Activated CD4-positive, alpha-beta memory T cell treated with anti-CD3 and anti-CD28 coated beads for 36 hours (primary cell): ENCODE measurements at regions not wholly inside any gene's neighbourhood (a gene's known extent, or its start where the extent isn't known, plus 50 kb on each side); places are given as distances from the start of the nearest gene placed in this dataset.

Experiments used
- CTCF ChIA-PET: fragments of 350-600 bp; sonication (Branson Sonifier 250); formaldehyde crosslinking; loops from one replicate; lab custom pipeline; 2021; ENCODE audit warnings: antibody characterized with exemption, inconsistent platforms; lab: Charles Lee
- POLR2A ChIA-PET: fragments of 350-600 bp; sonication (Branson Sonifier 250); formaldehyde crosslinking; loops from one replicate; lab custom pipeline; 2021; ENCODE audit warnings: antibody characterized with exemption; lab: Charles Lee
- DNase-seq: peaks from one replicate; pipeline ENCODE4 v3.0.0-alpha.2; 2020
- H3K27ac Mint-ChIP-seq: one replicate; pipeline ENCODE4 v1.8.0; 2021; ENCODE audit warnings: mixed read lengths
- H3K27me3 Mint-ChIP-seq: one replicate; pipeline ENCODE4 v1.8.0; 2021; ENCODE audit warnings: mixed read lengths
- H3K36me3 Mint-ChIP-seq: one replicate; pipeline ENCODE4 v1.8.0; 2021; ENCODE audit warnings: mixed read lengths
- H3K4me1 Mint-ChIP-seq: one replicate; pipeline ENCODE4 v1.8.0; 2021; ENCODE audit warnings: low read depth, mixed read lengths
- H3K4me3 Mint-ChIP-seq: one replicate; pipeline ENCODE4 v1.8.0; 2021; ENCODE audit warnings: mild to moderate bottlenecking, mixed read lengths
- H3K9me3 Mint-ChIP-seq: one replicate; pipeline ENCODE4 v1.8.0; 2021; ENCODE audit warnings: mixed read lengths
- intact Hi-C: fragments of 100-400 bp; cut with micrococcal nuclease; formaldehyde crosslinking; loops from one replicate; pipeline ENCODE4 v1.15.1; 2023

GRCh38 chrX:95841863-95842262 is 842.8 kb upstream of the DIAPH2 start:
- Mint-ChIP-seq H3K27ac (no peak overlapping the region), H3K36me3 (no peaks in the 10 kb centered on the region), H3K9me3 (no peaks in the 10 kb centered on the region), H3K4me3 (no peak overlapping the region), H3K4me1 (no peaks in the 10 kb centered on the region), H3K27me3 (no peaks in the 10 kb centered on the region)
- POLR2A ChIA-PET: no interaction called here
- intact Hi-C loops: no loop called here
- DNase-seq: no peak
- CTCF ChIA-PET: interaction anchor here (0.6 kb wide), 1 partner anchor 301 kb away, joined by 3 read pairs; no protein-coding TSS in a partner anchor

GRCh38 chrX:95860127-95860526 is 824.5 kb upstream of the DIAPH2 start:
- CTCF ChIA-PET: no interaction called here
- no peaks in the 10 kb centered on the region for H3K27me3 Mint-ChIP-seq
- no peak for DNase-seq
- POLR2A ChIA-PET: no interaction called here
- no peaks in the 10 kb centered on the region for H3K4me1 Mint-ChIP-seq
- H3K27ac Mint-ChIP-seq: no peak overlapping the region
- H3K36me3 Mint-ChIP-seq: no peaks in the 10 kb centered on the region
- H3K4me3 Mint-ChIP-seq: no peak overlapping the region
- intact Hi-C loops: no loop called here
- H3K9me3 Mint-ChIP-seq: peaks cover 8% of the 10 kb centered on the region

GRCh38 chrX:95875661-95876060 is 809.0 kb upstream of the DIAPH2 start:
- Mint-ChIP-seq H3K9me3 (peaks cover 7% of the 10 kb centered on the region), H3K36me3 (no peaks in the 10 kb centered on the region), H3K4me3 (no peak overlapping the region), H3K27ac (no peak overlapping the region), H3K4me1 (no peaks in the 10 kb centered on the region), H3K27me3 (no peaks in the 10 kb centered on the region)
- ChIA-PET POLR2A (no interaction called here), CTCF (no interaction called here)
- intact Hi-C loops: no loop called here
- no peak for DNase-seq

- Mint-ChIP-seq H3K27ac (no peak overlapping the region), H3K4me1 (no peaks in the 10 kb centered on the region), H3K27me3 (no peaks in the 10 kb centered on the region), H3K9me3 (peaks cover 5% of the 10 kb centered on the region), H3K4me3 (no peak overlapping the region), H3K36me3 (no peaks in the 10 kb centered on the region)
- POLR2A ChIA-PET: no interaction called here
- no peak for DNase-seq
- intact Hi-C loops: no loop called here
- CTCF ChIA-PET: no interaction called here
Observed at GRCh38 chrX:95878874-95879273, 805.8 kb upstream of the DIAPH2 start.

- Mint-ChIP-seq H3K36me3 (no peaks in the 10 kb centered on the region), H3K9me3 (no peaks in the 10 kb centered on the region), H3K27ac (no peak overlapping the region), H3K27me3 (no peaks in the 10 kb centered on the region), H3K4me1 (no peaks in the 10 kb centered on the region), H3K4me3 (no peak overlapping the region)
- intact Hi-C loops: no loop called here
- CTCF ChIA-PET: no interaction called here
- POLR2A ChIA-PET: no interaction called here
- DNase-seq: no peak
Observed at GRCh38 chrX:95884186-95884585, 800.5 kb upstream of the DIAPH2 start.

- POLR2A ChIA-PET: no interaction called here
- CTCF ChIA-PET: no interaction called here
- no peaks in the 10 kb centered on the region for H3K4me1 Mint-ChIP-seq
- H3K27me3 Mint-ChIP-seq: no peaks in the 10 kb centered on the region
- intact Hi-C loops: no loop called here
- no peaks in the 10 kb centered on the region for H3K36me3 Mint-ChIP-seq
- H3K4me3 Mint-ChIP-seq: no peak overlapping the region
- no peaks in the 10 kb centered on the region for H3K9me3 Mint-ChIP-seq
- DNase-seq: no peak
- no peak overlapping the region for H3K27ac Mint-ChIP-seq
Observed at GRCh38 chrX:95885074-95885473, 799.6 kb upstream of the DIAPH2 start.

GRCh38 chrX:95889279-95889678 is 795.4 kb upstream of the DIAPH2 start:
- intact Hi-C loops: no loop called here
- CTCF ChIA-PET: no interaction called here

GRCh38 chrX:95893636-95894035 is 791.0 kb upstream of the DIAPH2 start:
- H3K9me3 Mint-ChIP-seq: peaks cover 2% of the 10 kb centered on the region
- DNase-seq: no peak
- ChIA-PET POLR2A (no interaction called here), CTCF (no interaction called here)
- H3K4me3 Mint-ChIP-seq: no peak overlapping the region
- no peaks in the 10 kb centered on the region for H3K36me3 Mint-ChIP-seq
- H3K27me3 Mint-ChIP-seq: no peaks in the 10 kb centered on the region
- intact Hi-C loops: no loop called here
- H3K4me1 Mint-ChIP-seq: no peaks in the 10 kb centered on the region
- H3K27ac Mint-ChIP-seq: no peak overlapping the region

More at GRCh38 chrX:95889279-95889678, 795.4 kb upstream of the DIAPH2 start:
- no peaks in the 10 kb centered on the region for H3K27me3 Mint-ChIP-seq
- POLR2A ChIA-PET: no interaction called here
- no peak overlapping the region for H3K4me3 Mint-ChIP-seq
- H3K36me3 Mint-ChIP-seq: no peaks in the 10 kb centered on the region
- no peak overlapping the region for H3K27ac Mint-ChIP-seq
- H3K4me1 Mint-ChIP-seq: no peaks in the 10 kb centered on the region
- no peaks in the 10 kb centered on the region for H3K9me3 Mint-ChIP-seq
- no peak for DNase-seq

- H3K9me3 Mint-ChIP-seq: no peaks in the 10 kb centered on the region
- no peaks in the 10 kb centered on the region for H3K36me3 Mint-ChIP-seq
- DNase-seq: no peak
- H3K27ac Mint-ChIP-seq: no peak overlapping the region
- no peaks in the 10 kb centered on the region for H3K4me1 Mint-ChIP-seq
- intact Hi-C loops: no loop called here
- H3K4me3 Mint-ChIP-seq: no peak overlapping the region
- CTCF ChIA-PET: no interaction called here
- H3K27me3 Mint-ChIP-seq: no peaks in the 10 kb centered on the region
- POLR2A ChIA-PET: no interaction called here
Observed at GRCh38 chrX:95903490-95903889, 781.2 kb upstream of the DIAPH2 start.

GRCh38 chrX:95903975-95904374 is 780.7 kb upstream of the DIAPH2 start:
- DNase-seq: no peak
- CTCF ChIA-PET: no interaction called here
- H3K36me3 Mint-ChIP-seq: no peaks in the 10 kb centered on the region
- no peaks in the 10 kb centered on the region for H3K4me1 Mint-ChIP-seq
- no peaks in the 10 kb centered on the region for H3K27me3 Mint-ChIP-seq
- no peak overlapping the region for H3K27ac Mint-ChIP-seq
- H3K4me3 Mint-ChIP-seq: no peak overlapping the region
- H3K9me3 Mint-ChIP-seq: no peaks in the 10 kb centered on the region
- POLR2A ChIA-PET: no interaction called here
- intact Hi-C loops: no loop called here

GRCh38 chrX:95907081-95907480 is 777.6 kb upstream of the DIAPH2 start:
- intact Hi-C loops: no loop called here
- Mint-ChIP-seq H3K4me1 (no peaks in the 10 kb centered on the region), H3K36me3 (no peaks in the 10 kb centered on the region), H3K4me3 (no peak overlapping the region), H3K27me3 (no peaks in the 10 kb centered on the region), H3K9me3 (no peaks in the 10 kb centered on the region), H3K27ac (no peak overlapping the region)
- CTCF ChIA-PET: no interaction called here
- POLR2A ChIA-PET: no interaction called here
- DNase-seq: no peak

GRCh38 chrX:95911062-95911461 is 773.6 kb upstream of the DIAPH2 start:
- Mint-ChIP-seq H3K36me3 (no peaks in the 10 kb centered on the region), H3K9me3 (no peaks in the 10 kb centered on the region), H3K4me1 (no peaks in the 10 kb centered on the region), H3K27ac (no peak overlapping the region), H3K27me3 (no peaks in the 10 kb centered on the region), H3K4me3 (no peak overlapping the region)
- ChIA-PET CTCF (no interaction called here), POLR2A (no interaction called here)
- no peak for DNase-seq
- intact Hi-C loops: no loop called here

- intact Hi-C loops: no loop called here
- POLR2A ChIA-PET: no interaction called here
- no peaks in the 10 kb centered on the region for H3K27me3 Mint-ChIP-seq
- CTCF ChIA-PET: no interaction called here
- DNase-seq: no peak
- H3K4me1 Mint-ChIP-seq: no peaks in the 10 kb centered on the region
- H3K9me3 Mint-ChIP-seq: no peaks in the 10 kb centered on the region
- H3K36me3 Mint-ChIP-seq: no peaks in the 10 kb centered on the region
- H3K4me3 Mint-ChIP-seq: no peak overlapping the region
- no peak overlapping the region for H3K27ac Mint-ChIP-seq
Observed at GRCh38 chrX:95919605-95920004, 765.0 kb upstream of the DIAPH2 start.

GRCh38 chrX:95945528-95945927 is 739.1 kb upstream of the DIAPH2 start:
- POLR2A ChIA-PET: no interaction called here
- H3K9me3 Mint-ChIP-seq: no peaks in the 10 kb centered on the region

More at GRCh38 chrX:95945528-95945927, 739.1 kb upstream of the DIAPH2 start:
- CTCF ChIA-PET: no interaction called here
- Mint-ChIP-seq H3K36me3 (no peaks in the 10 kb centered on the region), H3K27me3 (no peaks in the 10 kb centered on the region), H3K4me3 (no peak overlapping the region), H3K27ac (no peak overlapping the region), H3K4me1 (no peaks in the 10 kb centered on the region)
- no peak for DNase-seq
- intact Hi-C loops: no loop called here
